ENCODE measurements at regions not wholly inside any gene's neighbourhood (a gene's known extent, or its start where the extent isn't known, plus 50 kb on each side); places are given as distances from the start of the nearest gene placed in this dataset.

- DNase-seq (ENCODE audit: low spot score) (no peak), ATAC-seq (no peak)
- Mint-ChIP-seq H3K4me1 (ENCODE audit: low read depth in 2 of 2) (peaks cover 0 to 2% of the 10 kb centered on the region in 2 donors), H3K4me3 (no peak overlapping the region), H3K27ac (no peak overlapping the region), H3K36me3 (no peaks in the 10 kb centered on the region), H3K27me3 (peaks cover 0 to 7% of the 10 kb centered on the region in 2 donors), H3K9me3 (no peaks in the 10 kb centered on the region)
Observed at GRCh38 chr6:43851204-43851865, 81.3 kb downstream of the VEGFA start.

GRCh38 chr6:43850314-43851203 lies 80.5 kb downstream of the VEGFA start:
- Mint-ChIP-seq H3K9me3 (no peaks in the 10 kb centered on the region), H3K4me1 (ENCODE audit: low read depth in 2 of 2) (peaks cover 0 to 2% of the 10 kb centered on the region in 2 donors), H3K27me3 (peaks cover 0 to 7% of the 10 kb centered on the region in 2 donors), H3K27ac (no peak overlapping the region), H3K36me3 (no peaks in the 10 kb centered on the region), H3K4me3 (no peak overlapping the region)
- no peak for DNase-seq (ENCODE audit: low spot score)
- no peak for ATAC-seq

- Mint-ChIP-seq H3K9me3 (no peaks in the 10 kb centered on the region), H3K27ac (no peak overlapping the region)
- no peak for ATAC-seq
Observed at GRCh38 chr6:43849844-43850243, 79.8 kb downstream of the VEGFA start.

GRCh38 chr6:43848671-43849391 lies 78.8 kb downstream of the VEGFA start:
- peaks cover 0 to 2% of the 10 kb centered on the region in 2 donors for H3K4me1 Mint-ChIP-seq (ENCODE audit: low read depth in 2 of 2)
- no peaks in the 10 kb centered on the region for H3K36me3 Mint-ChIP-seq
- peaks cover 4 to 15% of the 10 kb centered on the region in 2 donors for H3K27me3 Mint-ChIP-seq
- H3K27ac Mint-ChIP-seq: no peak overlapping the region
- H3K9me3 Mint-ChIP-seq: no peaks in the 10 kb centered on the region
- DNase-seq (ENCODE audit: low spot score): no peak
- no peak for ATAC-seq
- no peak overlapping the region for H3K4me3 Mint-ChIP-seq

More at GRCh38 chr6:43849844-43850243, 79.8 kb downstream of the VEGFA start:
- peaks cover 0 to 11% of the 10 kb centered on the region in 2 donors for H3K27me3 Mint-ChIP-seq
- DNase-seq (ENCODE audit: low spot score): no peak
- no peak overlapping the region for H3K4me3 Mint-ChIP-seq
- no peaks in the 10 kb centered on the region for H3K36me3 Mint-ChIP-seq
- peaks cover 0 to 2% of the 10 kb centered on the region in 2 donors for H3K4me1 Mint-ChIP-seq (ENCODE audit: low read depth in 2 of 2)

- Mint-ChIP-seq H3K27ac (no peak overlapping the region), H3K36me3 (no peaks in the 10 kb centered on the region), H3K4me3 (no peak overlapping the region), H3K9me3 (no peaks in the 10 kb centered on the region), H3K27me3 (peaks cover 9 to 15% of the 10 kb centered on the region in 2 donors), H3K4me1 (ENCODE audit: low read depth in 2 of 2) (peaks cover 0 to 2% of the 10 kb centered on the region in 2 donors)
- no peak for ATAC-seq
- DNase-seq (ENCODE audit: low spot score): no peak
Observed at GRCh38 chr6:43847741-43848630, 78.0 kb downstream of the VEGFA start.

- H3K4me3 Mint-ChIP-seq: no peak overlapping the region
- DNase-seq (ENCODE audit: low spot score) (no peak), ATAC-seq (no peak)
- no peaks in the 10 kb centered on the region for H3K36me3 Mint-ChIP-seq
- H3K4me1 Mint-ChIP-seq (ENCODE audit: low read depth in 2 of 2): peaks cover 0 to 2% of the 10 kb centered on the region in 2 donors
- H3K27ac Mint-ChIP-seq: no peak overlapping the region
- H3K27me3 Mint-ChIP-seq: peaks cover 13 to 17% of the 10 kb centered on the region in 2 donors
- H3K9me3 Mint-ChIP-seq: no peaks in the 10 kb centered on the region
Observed at GRCh38 chr6:43846556-43846955, 76.5 kb downstream of the VEGFA start.

GRCh38 chr6:43845646-43846045 lies 75.6 kb downstream of the VEGFA start:
- H3K4me3 Mint-ChIP-seq: no peak overlapping the region
- H3K36me3 Mint-ChIP-seq: no peaks in the 10 kb centered on the region
- DNase-seq (ENCODE audit: low spot score) (no peak), ATAC-seq (peak in 1 of 2 donors; percentile 37)
- peaks cover 13 to 17% of the 10 kb centered on the region in 2 donors for H3K27me3 Mint-ChIP-seq
- no peaks in the 10 kb centered on the region for H3K9me3 Mint-ChIP-seq
- no peak overlapping the region for H3K27ac Mint-ChIP-seq
- peaks cover 0 to 2% of the 10 kb centered on the region in 2 donors for H3K4me1 Mint-ChIP-seq (ENCODE audit: low read depth in 2 of 2)

GRCh38 chr6:43843669-43844171 lies 73.7 kb downstream of the VEGFA start:
- H3K36me3 Mint-ChIP-seq: no peaks in the 10 kb centered on the region
- peaks cover 0 to 2% of the 10 kb centered on the region in 2 donors for H3K4me1 Mint-ChIP-seq (ENCODE audit: low read depth in 2 of 2)
- no peak overlapping the region for H3K27ac Mint-ChIP-seq
- no peak for ATAC-seq
- no peaks in the 10 kb centered on the region for H3K9me3 Mint-ChIP-seq
- no peak overlapping the region for H3K4me3 Mint-ChIP-seq
- DNase-seq (ENCODE audit: low spot score): no peak
- H3K27me3 Mint-ChIP-seq: peaks cover 13 to 17% of the 10 kb centered on the region in 2 donors

- Mint-ChIP-seq H3K27me3 (peaks cover 13 to 17% of the 10 kb centered on the region in 2 donors), H3K4me1 (ENCODE audit: low read depth in 2 of 2) (peaks cover 0 to 2% of the 10 kb centered on the region in 2 donors), H3K27ac (no peak overlapping the region), H3K9me3 (no peaks in the 10 kb centered on the region), H3K4me3 (no peak overlapping the region), H3K36me3 (no peaks in the 10 kb centered on the region)
- no peak for DNase-seq (ENCODE audit: low spot score)
- peak in 1 of 2 donors; percentile 39 for ATAC-seq
Observed at GRCh38 chr6:43843097-43843645, 73.2 kb downstream of the VEGFA start.

- Mint-ChIP-seq H3K4me3 (no peak overlapping the region), H3K36me3 (no peaks in the 10 kb centered on the region), H3K27ac (no peak overlapping the region), H3K4me1 (ENCODE audit: low read depth in 2 of 2) (no peaks in the 10 kb centered on the region), H3K9me3 (no peaks in the 10 kb centered on the region), H3K27me3 (peaks cover 10 to 13% of the 10 kb centered on the region in 2 donors)
- no peak for ATAC-seq
- DNase-seq (ENCODE audit: low spot score): no peak
Observed at GRCh38 chr6:43842231-43842794, 72.3 kb downstream of the VEGFA start.

- H3K4me1 Mint-ChIP-seq (ENCODE audit: low read depth in 2 of 2): no peaks in the 10 kb centered on the region
- H3K27me3 Mint-ChIP-seq: peaks cover 10 to 13% of the 10 kb centered on the region in 2 donors
- DNase-seq (ENCODE audit: low spot score) (no peak), ATAC-seq (no peak)
- no peaks in the 10 kb centered on the region for H3K9me3 Mint-ChIP-seq
- no peak overlapping the region for H3K4me3 Mint-ChIP-seq
- no peak overlapping the region for H3K27ac Mint-ChIP-seq
- no peaks in the 10 kb centered on the region for H3K36me3 Mint-ChIP-seq
Observed at GRCh38 chr6:43840490-43841218, 70.6 kb downstream of the VEGFA start.
